Colonic mucosa (tissue), 4 donors: ENCODE measurements at regions not wholly inside any gene's neighbourhood (a gene's known extent, or its start where the extent isn't known, plus 50 kb on each side); places are given as distances from the start of the nearest gene placed in this dataset.

ENCODE experiments used
- DNase-seq: peaks from one replicate; pipeline ENCODE4 v3.0.0-alpha.2; 2020
- H3K27ac ChIP-seq: fragments of 200-600 bp; one replicate; pipeline ENCODE4 v1.8.0; 2021
- H3K27me3 ChIP-seq: fragments of 200-600 bp; one replicate; pipeline ENCODE4 v1.8.0; 2021
- H3K36me3 ChIP-seq: fragments of 200-600 bp; one replicate; pipeline ENCODE4 v1.8.0; 2021
- H3K4me1 ChIP-seq: fragments of 200-600 bp; one replicate; pipeline ENCODE4 v1.8.0; 2021; ENCODE audit warnings: mild to moderate bottlenecking
- H3K4me3 ChIP-seq: fragments of 200-600 bp; one replicate; pipeline ENCODE4 v1.8.0; 2021
- H3K9ac ChIP-seq, 2 donors: one replicate each; pipeline ENCODE4 v1.7.0; 2013; ENCODE audit warnings: control low read depth in 2 of 2, low read depth in 2 of 2, low read length in 2 of 2
- H3K9me3 ChIP-seq: fragments of 200-600 bp; one replicate; pipeline ENCODE4 v1.8.0; 2021
- CTCF ChIP-seq: fragments of 200-600 bp; IDR thresholded peaks from one replicate; pipeline ENCODE4 v1.8.0; 2022; ENCODE audit warnings: antibody characterized with exemption, mild to moderate bottlenecking
- intact Hi-C: fragments of 100-400 bp; cut with DNase I; formaldehyde crosslinking; loops from one replicate; pipeline ENCODE4 v1.14.1; 2022
- donor health status: healthy.
- donor health status: DM: no; HTN: no; CAD: no.
- donor health status: DM: no; HTN: no; CAD: no.

- no peak overlapping the region for H3K9ac ChIP-seq
- no peaks in the 10 kb centered on the region for H3K36me3 ChIP-seq
- no peak overlapping the region for H3K4me3 ChIP-seq
- no peaks in the 10 kb centered on the region for H3K4me1 ChIP-seq
- intact Hi-C loops = no loop called here
- no peaks in the 10 kb centered on the region for H3K9me3 ChIP-seq
- no peak for DNase-seq
- no peak overlapping the region for H3K27ac ChIP-seq
- no peaks in the 10 kb centered on the region for H3K27me3 ChIP-seq
- TF ChIP-seq CTCF = no peak
These were observed 144.9 kb upstream of the EGFLAM start for GRCh38 chr5:38113456-38113855.

- Histone ChIP-seq H3K9ac (no peak overlapping the region), H3K4me3 (no peak overlapping the region), H3K9me3 (no peaks in the 10 kb centered on the region), H3K4me1 (no peaks in the 10 kb centered on the region), H3K27me3 (no peaks in the 10 kb centered on the region), H3K36me3 (no peaks in the 10 kb centered on the region), H3K27ac (no peak overlapping the region)
- intact Hi-C loops = no loop called here
- TF ChIP-seq CTCF = no peak
- no peak for DNase-seq
These were observed 145.4 kb upstream of the EGFLAM start for GRCh38 chr5:38112938-38113337.

GRCh38 chr5:38110130-38110529 lies 148.2 kb upstream of the EGFLAM start:
- DNase-seq = no peak
- H3K9ac ChIP-seq = no peak overlapping the region
- H3K9me3 ChIP-seq = no peaks in the 10 kb centered on the region
- H3K27me3 ChIP-seq = no peaks in the 10 kb centered on the region
- no peak overlapping the region for H3K4me3 ChIP-seq
- intact Hi-C loops = no loop called here
- no peaks in the 10 kb centered on the region for H3K36me3 ChIP-seq
- no peaks in the 10 kb centered on the region for H3K4me1 ChIP-seq
- H3K27ac ChIP-seq = no peak overlapping the region
- no peak for TF ChIP-seq CTCF

GRCh38 chr5:38107096-38107495 lies 151.3 kb upstream of the EGFLAM start:
- Histone ChIP-seq H3K4me3 (no peak overlapping the region), H3K27me3 (no peaks in the 10 kb centered on the region), H3K9ac (no peak overlapping the region), H3K9me3 (no peaks in the 10 kb centered on the region), H3K36me3 (no peaks in the 10 kb centered on the region), H3K4me1 (no peaks in the 10 kb centered on the region), H3K27ac (no peak overlapping the region)
- TF ChIP-seq CTCF = no peak
- intact Hi-C loops = no loop called here
- DNase-seq = no peak

- no peak for TF ChIP-seq CTCF
These were observed 152.6 kb upstream of the EGFLAM start for GRCh38 chr5:38105801-38106200.

GRCh38 chr5:38105231-38105570 lies 153.2 kb upstream of the EGFLAM start:
- Histone ChIP-seq H3K36me3 (no peaks in the 10 kb centered on the region), H3K4me1 (no peaks in the 10 kb centered on the region), H3K27ac (no peak overlapping the region), H3K4me3 (no peak overlapping the region), H3K27me3 (no peaks in the 10 kb centered on the region), H3K9me3 (no peaks in the 10 kb centered on the region), H3K9ac (no peak overlapping the region)
- no peak for DNase-seq
- intact Hi-C loops = no loop called here
- TF ChIP-seq CTCF = no peak

More at GRCh38 chr5:38105801-38106200, 152.6 kb upstream of the EGFLAM start:
- Histone ChIP-seq H3K27me3 (no peaks in the 10 kb centered on the region), H3K36me3 (no peaks in the 10 kb centered on the region), H3K4me1 (no peaks in the 10 kb centered on the region), H3K9ac (no peak overlapping the region), H3K4me3 (no peak overlapping the region), H3K27ac (no peak overlapping the region), H3K9me3 (no peaks in the 10 kb centered on the region)
- no peak for DNase-seq
- intact Hi-C loops = no loop called here
